Epithelial cell of proximal tubule (primary cell): ENCODE measurements at regions not wholly inside any gene's neighbourhood (a gene's known extent, or its start where the extent isn't known, plus 50 kb on each side); places are given as distances from the start of the nearest gene placed in this dataset.

Experiments
- DNase-seq: peaks from one replicate; pipeline ENCODE4 v3.0.0-alpha.2; 2011; ENCODE audit warnings: low read depth
- H3K4me3 ChIP-seq: 2 replicates; pipeline ENCODE4 v1.5.1; 2011; ENCODE audit warnings: low read depth, mild to moderate bottlenecking, low read length
- TF ChIP-seq, protein P1 (sequence below): conservative IDR thresholded peaks from 2 replicates; pipeline ENCODE4 v1.5.1; 2012; ENCODE audit warnings: low read depth, mild to moderate bottlenecking, low read length

DNA sequence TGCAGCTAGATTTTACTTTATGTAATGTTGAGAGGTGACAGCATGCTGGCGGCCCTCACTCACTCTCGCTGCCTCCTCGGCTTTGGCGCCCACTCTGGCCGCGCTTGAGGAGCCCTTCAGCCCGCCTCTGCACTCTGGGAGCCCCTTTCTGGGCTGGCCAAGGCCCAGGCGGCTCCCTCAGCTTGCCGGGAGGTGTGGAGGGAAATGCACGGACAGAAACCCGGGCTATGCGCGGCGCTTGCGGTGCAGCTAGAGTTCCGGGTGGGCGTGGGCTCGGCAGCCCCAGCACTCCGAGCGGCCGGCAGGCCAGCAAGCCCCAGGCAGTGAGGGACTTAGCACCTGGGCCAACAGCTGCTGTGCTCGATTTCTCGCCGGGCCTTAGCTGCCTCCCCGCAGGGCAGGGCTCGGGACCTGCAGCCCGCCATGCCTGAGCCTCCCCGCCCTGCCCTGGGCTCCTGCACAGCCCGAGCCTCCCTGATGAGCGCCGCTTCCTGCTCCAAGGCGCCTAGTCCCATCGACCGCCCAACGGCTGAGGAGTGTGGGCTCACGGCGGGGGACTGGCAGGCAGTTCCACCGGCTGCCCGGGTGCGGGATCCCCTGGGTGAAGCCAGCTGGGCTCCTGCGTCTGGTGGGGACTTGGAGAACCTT, 128.7 kb downstream of the GASK1B start:
- no peak for DNase-seq
- H3K4me3 ChIP-seq = no peak overlapping the region
- TF ChIP-seq, protein P1, sequence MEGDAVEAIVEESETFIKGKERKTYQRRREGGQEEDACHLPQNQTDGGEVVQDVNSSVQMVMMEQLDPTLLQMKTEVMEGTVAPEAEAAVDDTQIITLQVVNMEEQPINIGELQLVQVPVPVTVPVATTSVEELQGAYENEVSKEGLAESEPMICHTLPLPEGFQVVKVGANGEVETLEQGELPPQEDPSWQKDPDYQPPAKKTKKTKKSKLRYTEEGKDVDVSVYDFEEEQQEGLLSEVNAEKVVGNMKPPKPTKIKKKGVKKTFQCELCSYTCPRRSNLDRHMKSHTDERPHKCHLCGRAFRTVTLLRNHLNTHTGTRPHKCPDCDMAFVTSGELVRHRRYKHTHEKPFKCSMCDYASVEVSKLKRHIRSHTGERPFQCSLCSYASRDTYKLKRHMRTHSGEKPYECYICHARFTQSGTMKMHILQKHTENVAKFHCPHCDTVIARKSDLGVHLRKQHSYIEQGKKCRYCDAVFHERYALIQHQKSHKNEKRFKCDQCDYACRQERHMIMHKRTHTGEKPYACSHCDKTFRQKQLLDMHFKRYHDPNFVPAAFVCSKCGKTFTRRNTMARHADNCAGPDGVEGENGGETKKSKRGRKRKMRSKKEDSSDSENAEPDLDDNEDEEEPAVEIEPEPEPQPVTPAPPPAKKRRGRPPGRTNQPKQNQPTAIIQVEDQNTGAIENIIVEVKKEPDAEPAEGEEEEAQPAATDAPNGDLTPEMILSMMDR = no peak

DNA sequence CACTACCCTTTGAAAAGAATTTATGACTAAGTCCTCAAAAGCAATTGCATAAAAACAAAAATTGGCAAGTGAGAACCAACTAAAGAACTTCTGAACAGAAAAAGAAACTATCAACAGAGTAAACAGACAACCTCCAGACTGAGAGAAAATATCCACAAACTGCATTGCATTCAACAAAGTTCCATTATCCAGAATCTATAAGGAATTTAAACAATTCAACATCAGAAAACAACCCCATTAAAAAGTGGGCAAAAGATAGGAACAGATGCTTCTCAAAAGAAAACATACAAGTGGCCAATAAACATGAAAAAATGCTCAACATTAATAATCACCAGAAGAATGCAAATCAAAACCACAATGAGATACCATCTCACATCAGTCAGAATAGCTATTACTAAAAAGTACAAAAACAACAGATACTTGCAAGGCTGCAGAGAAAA, 130.2 kb downstream of the GASK1B start:
- TF ChIP-seq, protein P1 = no peak
- no peak overlapping the region for H3K4me3 ChIP-seq
- DNase-seq = no peak

DNA sequence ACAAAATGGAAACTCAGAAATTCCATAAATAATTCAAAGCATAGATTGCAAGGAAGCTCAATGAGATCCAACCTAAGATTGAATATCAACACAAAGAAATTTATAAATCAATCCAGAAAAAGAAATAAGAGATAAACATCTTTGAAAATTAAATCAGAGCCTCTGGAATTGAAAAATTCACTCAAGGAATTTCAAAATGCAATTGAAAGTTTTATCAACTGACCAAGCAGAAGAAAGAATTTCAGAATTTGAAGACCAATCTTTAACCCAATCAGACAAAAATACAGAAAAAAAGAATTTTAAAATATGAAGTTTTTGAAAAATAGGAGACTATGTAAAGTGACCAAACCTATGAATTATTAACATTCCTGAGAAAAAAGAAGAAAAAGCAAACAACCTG, 134.1 kb downstream of the GASK1B start:
- DNase-seq = no peak
- TF ChIP-seq, protein P1 = no peak
- no peak overlapping the region for H3K4me3 ChIP-seq

DNA sequence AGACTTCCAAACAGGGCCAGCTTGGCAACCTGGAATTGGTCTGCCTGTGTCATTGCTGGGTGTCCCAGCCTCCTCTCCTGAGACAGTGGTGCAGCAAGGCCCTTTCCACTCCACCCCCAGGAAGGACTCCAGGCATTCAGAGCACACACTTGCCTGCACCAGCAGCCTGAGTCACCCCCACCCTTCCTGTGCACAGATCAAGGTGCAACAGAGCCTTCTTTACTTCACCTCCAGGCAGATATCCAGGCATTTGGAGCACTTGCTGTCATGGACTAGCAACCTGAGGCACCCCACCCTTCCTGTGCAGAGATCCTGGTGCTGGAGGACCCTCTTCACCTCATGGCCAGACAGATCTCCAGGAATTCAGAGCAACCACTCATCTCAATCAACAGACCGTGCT, 135.8 kb downstream of the GASK1B start:
- TF ChIP-seq, protein P1 = no peak
- H3K4me3 ChIP-seq = no peak overlapping the region
- DNase-seq = no peak

DNA sequence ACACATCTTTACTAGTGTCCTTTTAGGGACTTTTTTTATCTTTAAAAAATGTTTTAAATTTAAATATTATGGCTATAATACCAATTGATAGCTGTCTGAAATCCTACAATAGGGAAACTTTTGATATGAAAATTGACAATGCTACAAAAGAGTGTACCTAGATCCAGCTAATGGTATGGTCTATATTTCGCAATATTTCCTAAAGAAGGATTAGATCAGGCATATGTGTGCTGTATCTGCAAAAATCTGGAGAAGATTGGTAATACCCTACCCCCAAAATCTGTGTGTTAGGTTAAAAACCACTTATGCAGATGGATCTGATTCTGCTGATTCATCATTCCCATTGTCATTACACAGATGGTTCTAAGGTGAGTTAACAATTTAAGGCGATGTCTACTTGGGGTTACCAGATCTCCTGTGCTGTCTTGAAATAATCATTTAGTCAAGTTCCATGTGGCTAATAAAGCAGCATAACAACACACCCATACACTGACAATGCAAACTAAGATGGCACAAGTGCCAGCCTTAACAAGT, 137.1 kb downstream of the GASK1B start:
- H3K4me3 ChIP-seq = no peak overlapping the region
- TF ChIP-seq, protein P1 = no peak
- DNase-seq = no peak

DNA sequence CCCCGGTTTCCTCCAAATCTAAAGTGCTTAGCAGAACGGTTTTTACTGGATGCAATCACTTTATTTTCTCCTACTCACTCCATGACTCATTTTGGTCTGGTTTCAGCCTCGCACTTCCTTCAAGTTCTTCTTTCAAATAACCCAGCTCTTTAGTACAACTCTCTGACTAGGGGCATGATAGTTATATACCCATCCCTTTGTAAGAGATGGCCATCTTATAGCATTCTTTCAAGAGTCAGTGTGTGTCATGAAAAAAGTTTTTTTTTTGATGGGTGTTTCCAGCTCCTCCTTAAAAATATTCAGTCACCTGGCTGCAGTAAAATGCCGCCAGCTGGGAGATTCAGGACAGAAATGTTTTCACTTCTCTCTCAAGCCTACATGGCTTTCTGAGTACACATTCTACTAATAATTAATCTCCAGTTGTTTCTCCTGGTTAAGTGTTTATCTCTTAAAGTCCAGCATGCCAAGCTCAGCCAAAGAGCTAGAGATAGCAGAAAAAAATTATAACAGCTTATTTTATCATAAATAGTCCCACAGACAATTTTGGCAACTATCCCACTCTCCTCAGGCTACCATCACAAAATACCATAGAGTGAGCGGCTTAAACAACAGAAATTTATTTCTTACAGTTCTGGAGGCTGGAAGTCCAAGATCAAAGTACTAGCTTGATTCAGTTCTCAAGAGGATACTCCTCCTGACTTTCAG, 139.3 kb downstream of the GASK1B start:
- peak; percentile 63 for DNase-seq
- TF ChIP-seq, protein P1 = no peak
- H3K4me3 ChIP-seq = peak overlapping the region; percentile 36
